Limb (tissue), 2 donors: ENCODE measurements at regions not wholly inside any gene's neighbourhood (a gene's known extent, or its start where the extent isn't known, plus 50 kb on each side); places are given as distances from the start of the nearest gene placed in this dataset.

Experiments
- DNase-seq, 2 donors: peaks; one replicate each; pipeline ENCODE4 v3.0.0-alpha.2; 2016; ENCODE audit errors: extremely low spot score in 2 of 2

- no peak for DNase-seq
Observed at GRCh38 chr1:199728345-199728744, 299.2 kb upstream of the NR5A2 start.

- DNase-seq: no peak
Observed at GRCh38 chr1:199733125-199733524, 294.4 kb upstream of the NR5A2 start.

- no peak for DNase-seq
Observed at GRCh38 chr1:199734186-199734585, 293.3 kb upstream of the NR5A2 start.

- DNase-seq: no peak
Observed at GRCh38 chr1:199735660-199736059, 291.9 kb upstream of the NR5A2 start.

- DNase-seq: no peak
Observed at GRCh38 chr1:199736646-199737045, 290.9 kb upstream of the NR5A2 start.

- DNase-seq: no peak
Observed at GRCh38 chr1:199741586-199741985, 285.9 kb upstream of the NR5A2 start.

- no peak for DNase-seq
Observed at GRCh38 chr1:199742547-199742946, 285.0 kb upstream of the NR5A2 start.

- DNase-seq: no peak
Observed at GRCh38 chr1:199743227-199743626, 284.3 kb upstream of the NR5A2 start.

- DNase-seq: no peak
Observed at GRCh38 chr1:199746666-199747384, 280.7 kb upstream of the NR5A2 start.

- peak in 1 of 2 donors; percentile 45 for DNase-seq
Observed at GRCh38 chr1:199747984-199748383, 279.5 kb upstream of the NR5A2 start.

GRCh38 chr1:199751506-199751905, 276.0 kb upstream of the NR5A2 start:
- no peak for DNase-seq

- no peak for DNase-seq
Observed at GRCh38 chr1:199751962-199752687, 275.4 kb upstream of the NR5A2 start.

- no peak for DNase-seq
Observed at GRCh38 chr1:199752688-199753027, 274.9 kb upstream of the NR5A2 start.

GRCh38 chr1:199753513-199753912, 274.0 kb upstream of the NR5A2 start:
- no peak for DNase-seq

- DNase-seq: no peak
Observed at GRCh38 chr1:199756066-199756465, 271.4 kb upstream of the NR5A2 start.

- no peak for DNase-seq
Observed at GRCh38 chr1:199758626-199759255, 268.8 kb upstream of the NR5A2 start.

GRCh38 chr1:199759268-199759730, 268.2 kb upstream of the NR5A2 start:
- no peak for DNase-seq

- no peak for DNase-seq
Observed at GRCh38 chr1:199762572-199762971, 264.9 kb upstream of the NR5A2 start.

GRCh38 chr1:199766218-199766792, 261.2 kb upstream of the NR5A2 start:
- no peak for DNase-seq

- DNase-seq: no peak
Observed at GRCh38 chr1:199767700-199768099, 259.8 kb upstream of the NR5A2 start.

- no peak for DNase-seq
Observed at GRCh38 chr1:199774433-199775089, 252.9 kb upstream of the NR5A2 start.
